Transverse colon (tissue), 4 donors: ENCODE measurements at regions not wholly inside any gene's neighbourhood (a gene's known extent, or its start where the extent isn't known, plus 50 kb on each side); places are given as distances from the start of the nearest gene placed in this dataset.
A peak's percentile ranks its signal among the peaks of the same experiment; 100 is the strongest.

Experiments
- DNase-seq: peaks from one replicate; pipeline ENCODE4 v3.0.0-alpha.2; 2019
- H3K27ac ChIP-seq, 4 donors: fragments of 200-600 bp; sonication (generic); 2 replicates each; pipeline ENCODE4 v1.5.1; 2016 to 2018; ENCODE audit warnings: inconsistent platforms in 4 of 4
- H3K27me3 ChIP-seq: fragments of 200-600 bp; sonication (generic); 2 replicates; pipeline ENCODE4 v1.5.1; 2017; ENCODE audit warnings: inconsistent platforms
- H3K36me3 ChIP-seq, 4 donors: fragments of 200-600 bp; sonication (generic); 2 replicates each; pipeline ENCODE4 v1.5.1; 2017 to 2019; ENCODE audit warnings: inconsistent platforms in 4 of 4
- H3K4me1 ChIP-seq, 4 donors: fragments of 200-600 bp; sonication (generic); 2 replicates each; pipeline ENCODE4 v1.5.1; 2017 to 2020; ENCODE audit warnings: inconsistent platforms in 4 of 4
- H3K4me3 ChIP-seq, 4 donors: fragments of 200-600 bp; sonication (generic); 1 replicate in 1 of 4; 2 replicates in 3 of 4; pipeline versions ENCODE4 v1.5.1 to v1.6.1; 2017 to 2019; ENCODE audit warnings: inconsistent platforms in 4 of 4
- H3K9me3 ChIP-seq, 2 donors: fragments of 200-600 bp; sonication (generic); 2 replicates each; pipeline ENCODE4 v1.5.1; 2017 to 2019; ENCODE audit warnings: inconsistent platforms in 2 of 2
- CTCF ChIP-seq, 5 experiments: fragments of 200-600 bp in 3 of 5; fragments of 450-650 bp in 2 of 5; sonication (generic) in 3 of 5; IDR thresholded peaks; 1 replicate in 2 of 5; 2 replicates in 3 of 5; pipeline ENCODE4 v1.5.1; 2016 to 2017; ENCODE audit warnings: antibody characterized with exemption in 5 of 5, inconsistent platforms in 3 of 5, mild to moderate bottlenecking in 2 of 5, moderate library complexity in 1 of 5
- EP300 ChIP-seq: sonication (generic); formaldehyde crosslinking; IDR thresholded peaks from one replicate; pipeline ENCODE4 v1.6.1; 2017; ENCODE audit warnings: antibody characterized with exemption, low read depth
- POLR2A ChIP-seq: fragments of 450-650 bp; IDR thresholded peaks from one replicate; pipeline ENCODE4 v1.6.1; 2016; ENCODE audit warnings: antibody characterized with exemption, mild to moderate bottlenecking, moderate library complexity
- POLR2AphosphoS5 ChIP-seq, 3 donors: sonication (generic); formaldehyde crosslinking; IDR thresholded peaks; one replicate each; pipeline ENCODE4 v1.6.1; 2016; ENCODE audit warnings: antibody characterized with exemption in 3 of 3
- WGBS, 2 donors: methylation state at CpG; one replicate each; pipeline ENCODE4 v1.1.5; 2018; ENCODE audit warnings: low coverage in 1 of 2; 5-methylcytosine and 5-hydroxymethylcytosine counted together
- in situ Hi-C, 4 donors: fragments of 200-750 bp; cut with MboI; loops; one replicate each; pipeline versions ENCODE4 v1.15.0 to v1.15.1; 2017; ENCODE audit warnings: low sequenced_read_pairs in 3 of 4, low pct_ligation_motif_present in 1 of 4, low pct_unique_long_range_greater_than_20kb in 1 of 4
- intact Hi-C: fragments of 100-400 bp; cut with DNase I; formaldehyde crosslinking; loops from one replicate; pipeline ENCODE4 v1.15.1; 2023; ENCODE audit warnings: low total_unique reads

DNA sequence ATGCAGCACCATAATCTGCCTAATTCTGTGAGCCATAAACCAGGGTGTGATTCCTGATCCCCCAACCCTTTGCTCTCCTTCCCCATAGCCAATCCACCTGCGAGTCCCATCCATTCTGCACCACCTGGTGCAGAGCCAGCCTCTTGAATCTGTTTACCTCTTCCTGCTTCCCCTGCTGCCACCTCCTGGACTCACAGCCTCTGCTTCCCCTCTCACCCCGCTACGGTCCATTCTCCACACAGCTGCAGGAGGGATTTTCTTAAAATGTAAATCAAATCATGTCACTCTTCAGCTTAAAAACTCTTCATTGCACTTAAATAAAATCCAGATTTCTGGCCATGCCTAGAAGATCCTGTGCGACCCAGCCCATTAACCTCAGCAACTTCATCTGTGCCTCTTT, 186.7 kb downstream of the FOXD2 start:
- WGBS, 2 donors = 56 to 73% methylated on average over 4 of the region's 4 CpGs
- intact Hi-C loops = no loop called here
- DNase-seq = peak; percentile 52

DNA sequence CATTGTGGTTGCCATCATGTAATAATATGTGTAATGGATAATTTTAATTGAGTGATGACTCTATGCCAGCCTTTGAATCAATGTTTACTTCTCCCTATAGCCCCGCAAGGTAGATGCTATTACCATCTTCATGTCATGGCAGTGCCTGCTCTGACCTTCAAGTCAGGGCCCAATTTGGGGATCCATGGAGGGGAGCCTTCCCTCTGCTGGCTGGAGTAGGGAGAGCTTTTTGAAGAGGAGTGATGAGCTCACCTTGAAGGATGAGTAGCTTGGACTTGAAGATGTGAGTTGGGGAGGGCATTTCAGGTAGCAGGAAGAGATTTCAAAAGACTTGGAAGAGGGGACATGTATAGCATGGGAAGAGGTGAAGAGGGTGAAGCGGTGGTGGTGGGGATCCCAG, 189.2 kb downstream of the FOXD2 start:
- 88 to 100% methylated on average over 1 to 2 of the region's 2 CpGs for WGBS, 2 donors
- no peaks in the 10 kb centered on the region for H3K36me3 ChIP-seq
- intact Hi-C loops = no loop called here
- no peaks in the 10 kb centered on the region for H3K27me3 ChIP-seq
- no peak for DNase-seq
- H3K27ac ChIP-seq = no peak overlapping the region
- no peaks in the 10 kb centered on the region for H3K9me3 ChIP-seq
- in situ Hi-C loops = loop anchor here in 1 of 4 donors (10.0 kb wide), 1 partner anchor 102 kb away; no protein-coding TSS in a partner anchor
- no peak overlapping the region for H3K4me3 ChIP-seq
- TF ChIP-seq CTCF (IDR thresholded peaks at IDR 0.05) = no peak
- TF ChIP-seq POLR2A = no peak
- TF ChIP-seq POLR2AphosphoS5 (IDR thresholded peaks at IDR 0.05) = no peak
- H3K4me1 ChIP-seq = no peaks in the 10 kb centered on the region

More for the DNA sequence above, 186.7 kb downstream of the FOXD2 start:
- H3K27me3 ChIP-seq = no peaks in the 10 kb centered on the region
- no peak overlapping the region for H3K4me3 ChIP-seq
- no peaks in the 10 kb centered on the region for H3K9me3 ChIP-seq
- no peaks in the 10 kb centered on the region for H3K36me3 ChIP-seq
- peak in 4 of 5 experiments; percentile 27 to 92 (median 52) for TF ChIP-seq CTCF (IDR thresholded peaks at IDR 0.05)
- TF ChIP-seq EP300 = no peak
- in situ Hi-C loops = loop anchor here in 1 of 4 donors (10.0 kb wide), 1 partner anchor 100 kb away; no protein-coding TSS in a partner anchor
- no peak overlapping the region for H3K27ac ChIP-seq
- no peaks in the 10 kb centered on the region for H3K4me1 ChIP-seq

DNA sequence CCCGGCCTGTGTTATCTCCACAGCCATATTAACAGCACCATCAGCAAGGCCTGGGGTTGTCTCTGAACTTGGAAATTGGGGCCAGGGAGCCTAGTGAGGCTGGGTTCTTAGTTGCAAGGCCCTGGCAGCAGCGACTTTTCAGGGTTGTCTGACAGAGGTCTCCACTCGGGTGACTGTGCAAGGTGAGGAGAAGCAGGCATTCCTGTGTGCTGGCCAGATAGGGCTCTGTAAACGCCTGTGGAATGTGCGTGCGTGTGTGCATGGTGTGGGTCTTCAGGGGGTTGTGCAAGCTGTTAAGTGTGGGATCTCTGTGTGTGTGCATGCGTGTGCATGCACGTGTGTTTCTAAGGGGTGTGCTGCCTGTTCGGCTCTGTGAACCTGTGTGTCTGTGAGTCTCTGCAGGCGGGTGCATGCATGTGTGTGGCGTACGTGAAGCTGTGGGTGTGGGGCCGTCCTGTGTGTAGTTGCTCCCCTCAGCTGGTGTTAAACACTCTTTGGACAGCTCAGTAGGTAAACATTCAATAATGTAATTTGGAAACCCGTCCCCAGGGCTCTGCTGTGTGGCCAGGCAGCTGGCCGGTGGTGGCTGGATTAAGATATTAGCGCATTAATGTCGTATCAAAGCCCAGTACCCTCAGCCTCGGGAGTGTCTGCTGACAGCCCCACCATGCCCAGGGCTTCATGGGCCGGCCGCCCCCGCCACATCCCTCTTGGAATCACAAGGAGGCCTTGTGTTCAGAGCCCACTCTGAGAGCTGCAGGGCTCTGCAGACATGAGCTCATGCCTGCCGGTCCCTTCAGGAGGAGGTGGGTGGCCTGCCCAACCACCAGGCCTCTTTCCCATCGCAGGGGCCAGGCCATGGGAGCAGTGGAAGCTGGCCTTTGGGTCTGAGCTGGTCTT, 189.9 kb downstream of the FOXD2 start:
- intact Hi-C loops = no loop called here
- Histone ChIP-seq H3K4me1 (no peaks in the 10 kb centered on the region), H3K4me3 (no peak overlapping the region), H3K9me3 (no peaks in the 10 kb centered on the region), H3K36me3 (no peaks in the 10 kb centered on the region), H3K27me3 (no peaks in the 10 kb centered on the region), H3K27ac (no peak overlapping the region)
- 78% methylated on average over 21 of the region's 23 CpGs; no CpG with 5 or more reads in 1 of the 2 donors for WGBS, 2 donors
- TF ChIP-seq CTCF (IDR thresholded peaks at IDR 0.05) = no peak
- TF ChIP-seq POLR2A = no peak
- no peak for TF ChIP-seq EP300
- no peak for TF ChIP-seq POLR2AphosphoS5 (IDR thresholded peaks at IDR 0.05)
- no peak for DNase-seq
- in situ Hi-C loops = loop anchor here in 1 of 4 donors (10.0 kb wide), 1 partner anchor 103 kb away; no protein-coding TSS in a partner anchor

DNA sequence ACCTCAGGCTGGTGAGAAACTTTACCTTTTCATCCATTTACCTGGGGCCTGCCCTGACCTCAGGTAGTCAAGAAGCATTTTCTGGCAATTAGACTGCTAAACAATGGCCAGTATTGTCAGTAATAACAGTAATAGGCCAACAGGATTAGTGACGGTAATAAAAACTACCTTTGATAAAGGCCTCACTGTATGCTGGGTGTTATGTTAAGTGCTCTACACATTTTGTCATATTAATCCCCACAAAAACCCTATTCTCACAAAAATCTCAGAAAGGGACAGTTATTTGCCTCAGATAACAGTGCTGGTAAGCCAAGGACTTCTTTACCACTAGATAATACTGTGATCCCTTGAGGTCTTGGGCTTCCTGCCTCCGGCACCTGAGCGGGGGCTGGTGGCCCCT, 191.4 kb downstream of the FOXD2 start:
- in situ Hi-C loops (loop anchor here in 1 of 4 donors (10.0 kb wide), 1 partner anchor 104 kb away; no protein-coding TSS in a partner anchor), intact Hi-C loops (no loop called here)
- Histone ChIP-seq H3K36me3 (no peaks in the 10 kb centered on the region), H3K27me3 (no peaks in the 10 kb centered on the region), H3K9me3 (no peaks in the 10 kb centered on the region), H3K4me3 (no peak overlapping the region), H3K4me1 (no peaks in the 10 kb centered on the region), H3K27ac (no peak overlapping the region)
- no peak for DNase-seq
- TF ChIP-seq CTCF (IDR thresholded peaks at IDR 0.05) = no peak
- no peak for TF ChIP-seq POLR2AphosphoS5 (IDR thresholded peaks at IDR 0.05)
- no peak for TF ChIP-seq EP300
- TF ChIP-seq POLR2A = no peak
- 93% methylated on average over 3 of the region's 3 CpGs for WGBS, 2 donors
